ENCODE measurements at regions not wholly inside any gene's neighbourhood (a gene's known extent, or its start where the extent isn't known, plus 50 kb on each side); places are given as distances from the start of the nearest gene placed in this dataset.

- DNase-seq (ENCODE audit: low read depth, low spot score) (no peak), ATAC-seq (no peak)
- CTCF ChIA-PET = no interaction called here
- in situ Hi-C loops (cut with HindIII; ENCODE audit: low pct_unique_long_range_greater_than_20kb, low sequenced_read_pairs) = no loop called here
- Histone ChIP-seq H3K27ac (ENCODE audit: low read length) (no peak overlapping the region), H3K4me3 (ENCODE audit: low read depth in 2 of 2, low read length in 2 of 2) (no peak overlapping the region), H3K36me3 (ENCODE audit: control insufficient read depth, insufficient read depth, low read length) (no peaks in the 10 kb centered on the region), H3K9me3 (ENCODE audit: control insufficient read depth, insufficient read depth, low read depth, low read length) (no peaks in the 10 kb centered on the region), H3K27me3 (ENCODE audit: control insufficient read depth, insufficient read depth, low read length) (peaks cover 38% of the 10 kb centered on the region), H3K4me1 (ENCODE audit: control insufficient read depth, insufficient read depth, low read length) (no peaks in the 10 kb centered on the region)
- TF ChIP-seq CTCF (IDR thresholded peaks at IDR 0.05) = no peak
- no peak for TF ChIP-seq TCF7L2 (IDR thresholded peaks at IDR 0.05; ENCODE audit: low read depth, low read length)
- TF ChIP-seq SIN3A (IDR thresholded peaks at IDR 0.05; ENCODE audit: borderline replicate concordance, insufficient read depth, low read depth, low read length) = no peak
- no peak for TF ChIP-seq REST (IDR thresholded peaks at IDR 0.05; ENCODE audit: insufficient read depth in 1 of 2, low read depth in 2 of 2, low read length in 1 of 2)
- no peak for TF ChIP-seq POLR2AphosphoS5 (IDR thresholded peaks at IDR 0.05; ENCODE audit: low read depth, low read length)
- intact Hi-C loops (cut with micrococcal nuclease; ENCODE audit: unreplicated experiment) = no loop called here
- POLR2A ChIA-PET = no interaction called here
- BruUV-seq (replicated peaks) = no TSS peak
Measured at GRCh38 chr11:134481135-134481534, 69.1 kb upstream of the B3GAT1 start.

GRCh38 chr11:134480136-134480712, 68.2 kb upstream of the B3GAT1 start:
- Histone ChIP-seq H3K4me1 (ENCODE audit: control insufficient read depth, insufficient read depth, low read length) (no peaks in the 10 kb centered on the region), H3K27me3 (ENCODE audit: control insufficient read depth, insufficient read depth, low read length) (peaks cover 37% of the 10 kb centered on the region), H3K9me3 (ENCODE audit: control insufficient read depth, insufficient read depth, low read depth, low read length) (no peaks in the 10 kb centered on the region), H3K36me3 (ENCODE audit: control insufficient read depth, insufficient read depth, low read length) (no peaks in the 10 kb centered on the region), H3K4me3 (ENCODE audit: low read depth in 2 of 2, low read length in 2 of 2) (no peak overlapping the region), H3K27ac (ENCODE audit: low read length) (no peak overlapping the region)
- BruUV-seq (replicated peaks) = no TSS peak
- ChIA-PET CTCF (no interaction called here), POLR2A (no interaction called here)
- intact Hi-C loops (cut with micrococcal nuclease; ENCODE audit: unreplicated experiment) = no loop called here
- ATAC-seq (no peak), DNase-seq (ENCODE audit: low read depth, low spot score) (no peak)
- in situ Hi-C loops (cut with HindIII; ENCODE audit: low pct_unique_long_range_greater_than_20kb, low sequenced_read_pairs) = no loop called here
- TF ChIP-seq TCF7L2 (IDR thresholded peaks at IDR 0.05; ENCODE audit: low read depth, low read length) (no peak), SIN3A (IDR thresholded peaks at IDR 0.05; ENCODE audit: borderline replicate concordance, insufficient read depth, low read depth, low read length) (no peak), REST (IDR thresholded peaks at IDR 0.05; ENCODE audit: insufficient read depth in 1 of 2, low read depth in 2 of 2, low read length in 1 of 2) (no peak), CTCF (IDR thresholded peaks at IDR 0.05) (no peak), POLR2AphosphoS5 (IDR thresholded peaks at IDR 0.05; ENCODE audit: low read depth, low read length) (no peak)

Data from Panc1 (cell line).